NCI-H2171 (cell line): ENCODE measurements at regions not wholly inside any gene's neighbourhood (a gene's known extent, or its start where the extent isn't known, plus 50 kb on each side); places are given as distances from the start of the nearest gene placed in this dataset.
"Not testable (repeated sequence)": the region's sequence is repeated elsewhere in the genome, so short reads cannot be mapped to it uniquely, and the experiment has no call there.

Experiments
- DNase-seq: peaks from one replicate; lab custom pipeline; 2025; lab: John Stamatoyannopoulos, UW

DNA sequence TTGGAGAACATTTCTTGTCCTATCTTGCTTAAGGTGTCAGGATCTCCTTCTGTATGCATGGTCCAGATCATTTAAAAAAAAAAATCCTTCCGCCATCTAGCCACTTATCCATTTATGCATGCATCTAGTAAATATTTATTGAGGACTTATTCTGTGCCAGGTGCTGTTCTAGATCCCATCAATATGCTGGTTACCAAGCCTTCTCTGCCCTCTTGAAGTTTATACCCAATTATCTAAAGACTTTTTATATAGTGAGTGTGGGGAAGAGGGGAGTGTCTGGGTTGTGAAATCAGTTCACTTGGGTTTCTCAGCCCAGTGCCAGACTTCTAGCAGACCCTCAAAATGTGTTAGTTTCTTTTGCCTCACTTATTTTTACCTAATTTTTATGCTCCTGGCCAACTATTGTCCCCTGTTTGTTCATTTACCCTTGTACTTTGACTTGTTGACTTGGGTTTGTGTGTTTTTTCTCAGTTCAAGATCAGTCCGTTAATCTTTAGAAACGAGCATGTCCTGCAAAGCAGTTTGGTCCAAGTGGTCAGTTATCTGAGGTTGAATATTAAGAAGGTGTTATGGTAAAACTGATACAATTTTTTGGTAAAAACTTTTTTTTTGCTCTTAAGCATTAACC lies 488.9 kb downstream of the PCNX1 start:
- no peak for DNase-seq

DNA sequence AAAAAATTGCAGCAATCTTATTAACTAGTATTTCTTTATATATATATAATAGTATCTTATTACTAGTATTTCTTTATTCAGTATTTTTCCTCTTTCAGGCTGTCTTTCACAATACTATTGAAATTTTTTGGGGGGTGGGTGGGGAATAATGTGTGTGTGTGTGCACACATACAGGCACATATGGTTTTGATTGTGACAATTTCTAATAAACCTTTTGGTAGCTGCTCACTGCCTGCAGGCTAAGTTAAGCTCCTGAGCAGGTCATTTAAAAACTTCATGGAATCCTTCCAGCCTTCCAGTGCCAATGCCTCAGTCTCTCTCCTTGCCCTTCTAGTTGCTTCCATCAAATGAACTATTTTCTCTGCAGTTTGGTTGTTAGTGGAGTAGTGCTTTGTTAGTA lies 490.1 kb downstream of the PCNX1 start:
- no peak for DNase-seq

DNA sequence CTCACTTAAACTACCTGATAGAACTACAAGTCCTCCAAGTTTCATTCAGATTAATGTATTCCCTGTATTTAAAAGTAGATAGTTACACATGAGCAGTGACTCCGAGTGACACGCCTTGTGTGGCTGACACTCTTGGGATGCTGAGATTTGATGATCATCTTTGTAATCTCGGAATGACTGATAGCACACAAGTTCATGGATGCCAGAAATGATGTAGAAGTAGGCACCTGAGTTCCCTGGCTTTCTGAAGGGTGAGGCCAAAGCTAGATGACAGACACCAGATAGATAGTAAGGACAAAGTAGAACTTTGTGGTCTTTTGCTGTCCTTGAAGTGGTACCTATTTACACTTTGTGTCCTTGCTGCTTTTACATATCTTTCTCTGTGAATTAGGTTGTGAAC lies 491.2 kb downstream of the PCNX1 start:
- no peak for DNase-seq

DNA sequence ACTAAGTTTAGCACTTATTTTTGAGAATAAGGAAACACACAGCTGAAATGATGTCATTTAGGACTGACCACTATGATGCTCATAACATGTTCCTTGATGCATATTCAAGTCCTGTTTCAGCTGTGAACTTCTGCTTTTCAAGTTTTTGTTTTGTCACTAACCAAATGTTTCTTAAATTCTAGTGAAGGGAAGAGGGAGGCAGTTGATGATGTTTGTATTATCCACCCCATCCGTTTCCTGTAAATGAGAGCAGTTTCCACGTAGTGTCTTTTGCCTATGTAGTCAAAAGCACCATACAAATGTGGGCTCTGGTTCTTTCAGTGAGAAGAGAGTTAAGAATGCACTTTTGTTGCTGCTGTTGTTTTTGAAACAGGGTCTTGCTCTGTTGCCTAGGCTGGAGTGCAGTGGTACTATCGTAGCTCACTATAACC lies 491.8 kb downstream of the PCNX1 start:
- no peak for DNase-seq

DNA sequence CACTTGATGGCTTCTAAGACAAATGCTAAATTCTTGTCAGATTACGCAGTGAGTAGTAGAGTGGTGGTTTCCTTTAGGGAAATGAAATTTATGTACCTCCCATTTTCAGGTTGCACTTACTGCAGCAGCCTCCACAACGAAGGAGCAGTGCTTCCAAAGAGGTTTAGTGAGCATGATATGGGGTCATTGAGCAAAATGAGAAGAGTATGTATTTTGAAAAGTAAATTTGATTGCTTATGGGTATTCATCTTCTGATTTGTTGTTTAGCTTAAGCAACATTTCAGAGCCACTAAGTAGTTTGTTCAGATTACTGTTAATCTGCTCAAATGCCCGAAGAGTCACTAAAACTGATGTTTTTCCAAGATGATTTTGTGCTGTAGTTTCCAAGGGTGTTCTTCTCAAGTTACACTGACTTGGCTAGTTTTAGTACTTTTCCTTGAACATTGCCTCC lies 493.6 kb downstream of the PCNX1 start:
- DNase-seq = no peak

DNA sequence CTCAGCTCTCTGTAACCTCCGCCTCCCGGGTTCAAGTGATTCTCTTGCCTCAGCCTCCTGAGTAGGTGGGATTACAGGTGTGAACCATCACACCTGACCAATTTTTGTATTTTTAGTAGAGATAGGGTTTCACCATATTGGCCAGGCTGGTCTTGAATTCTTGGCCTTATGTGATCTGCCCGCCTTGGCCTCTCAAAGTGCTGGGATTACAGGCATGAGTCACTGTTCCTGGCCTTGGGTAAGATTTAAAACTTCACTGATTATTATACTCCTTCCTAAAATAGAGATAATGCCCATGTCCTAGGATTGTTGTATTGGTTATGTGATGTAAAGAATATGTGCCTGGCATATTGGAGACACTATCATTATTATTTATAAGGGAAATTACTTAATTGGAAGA lies 495.2 kb downstream of the PCNX1 start:
- DNase-seq = not testable (repeated sequence)

DNA sequence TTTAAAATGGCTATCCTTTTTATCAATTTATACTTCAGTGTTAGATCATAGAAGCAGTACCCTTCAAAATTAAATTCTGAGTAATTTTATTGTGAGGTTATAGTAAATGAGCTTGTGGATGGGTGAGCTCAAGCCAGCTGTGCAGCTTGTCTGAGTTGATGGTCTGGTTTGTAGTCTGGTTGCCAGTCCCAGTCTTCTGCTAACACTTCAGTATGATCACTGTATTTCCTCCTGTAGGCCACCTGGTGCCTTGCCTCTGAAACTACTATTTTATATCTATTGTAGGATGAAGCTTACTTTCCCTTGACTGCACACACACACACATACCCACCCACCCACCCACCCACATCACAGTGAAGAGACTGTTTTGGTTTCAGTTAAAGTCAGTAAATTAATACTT lies 496.4 kb downstream of the PCNX1 start:
- DNase-seq = no peak

DNA sequence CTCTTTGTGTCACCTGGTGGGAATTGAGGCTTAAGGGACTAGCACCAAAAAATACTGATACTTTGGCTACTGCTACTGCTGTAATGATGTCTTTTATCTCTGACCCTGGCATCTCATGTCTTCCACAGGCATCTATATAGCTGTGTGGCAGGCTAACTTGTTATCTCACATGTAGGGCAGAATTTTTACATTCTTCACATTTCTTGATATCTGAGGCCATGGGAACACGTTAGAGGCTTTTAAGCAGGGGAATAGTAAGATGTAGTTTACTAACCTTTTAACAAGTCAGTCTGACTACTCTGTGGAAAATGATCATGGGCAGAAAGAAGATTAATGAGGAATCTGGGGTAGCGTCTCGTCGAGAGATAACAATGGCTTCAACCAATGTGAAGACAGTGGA lies 498.4 kb downstream of the PCNX1 start:
- no peak for DNase-seq

DNA sequence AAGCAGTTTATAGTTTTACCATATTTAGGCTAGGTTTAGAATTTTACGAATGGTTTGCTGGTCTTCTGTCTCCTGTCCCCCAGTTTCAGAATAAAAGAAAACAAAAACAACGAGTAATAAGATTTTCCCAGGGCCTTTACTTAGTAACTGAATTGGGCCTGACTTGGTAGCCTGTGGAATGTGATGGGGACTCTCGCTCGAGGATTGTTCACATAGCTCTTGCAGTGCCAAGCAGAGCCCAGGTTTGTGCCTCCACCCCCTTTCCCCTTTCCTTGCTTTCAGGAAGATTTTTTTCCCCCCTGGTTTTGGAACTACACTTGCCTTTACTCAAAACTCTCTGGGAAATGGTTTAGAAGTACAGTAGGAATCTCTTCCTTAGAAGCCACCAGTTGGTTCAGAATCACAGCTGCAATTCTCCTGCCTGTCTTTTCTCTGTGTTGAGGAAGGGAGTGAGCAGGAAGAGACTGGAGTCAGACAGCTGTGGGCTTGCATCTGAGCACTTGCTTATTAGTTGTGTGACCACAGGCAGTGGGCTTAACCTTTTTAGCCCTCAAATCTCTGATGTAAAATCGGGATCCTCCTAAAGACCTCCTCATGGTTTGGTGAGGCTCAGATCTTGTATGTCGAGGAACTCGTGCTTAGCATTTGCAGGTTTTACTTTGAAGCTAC lies 501.2 kb downstream of the PCNX1 start:
- no peak for DNase-seq

DNA sequence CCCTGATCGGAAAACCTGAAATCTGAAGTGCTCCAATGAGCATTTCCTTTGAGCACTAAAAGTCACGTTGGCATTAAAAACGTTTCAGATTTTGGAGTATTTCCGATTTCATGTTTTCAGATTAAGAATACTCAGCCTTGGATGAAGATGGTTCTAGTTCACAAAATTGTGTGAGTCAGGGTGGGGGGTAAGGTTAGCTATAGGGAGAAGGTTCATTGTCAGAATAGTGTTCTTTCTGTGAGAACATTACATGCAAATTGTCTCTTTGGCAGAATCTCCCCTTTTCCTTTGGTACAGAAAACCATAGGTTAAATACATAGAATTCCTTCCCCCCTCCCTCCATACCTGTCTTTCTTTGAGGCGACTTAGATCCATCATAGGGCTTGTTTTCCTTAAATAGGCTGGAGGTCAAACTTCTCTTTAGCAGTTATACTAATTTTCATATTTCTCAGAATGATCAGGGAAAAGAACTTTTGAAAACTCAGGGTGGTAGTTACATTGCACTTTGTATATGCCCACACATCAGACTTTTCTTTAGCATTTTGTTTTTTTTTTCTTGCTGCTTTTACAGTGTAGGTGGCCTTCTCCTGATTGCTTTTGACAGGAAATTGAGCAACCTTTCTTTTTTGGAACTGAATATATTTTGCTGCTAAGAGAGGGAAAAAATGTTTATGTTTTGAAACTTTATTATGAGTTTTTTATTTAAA lies 503.5 kb downstream of the PCNX1 start:
- no peak for DNase-seq

DNA sequence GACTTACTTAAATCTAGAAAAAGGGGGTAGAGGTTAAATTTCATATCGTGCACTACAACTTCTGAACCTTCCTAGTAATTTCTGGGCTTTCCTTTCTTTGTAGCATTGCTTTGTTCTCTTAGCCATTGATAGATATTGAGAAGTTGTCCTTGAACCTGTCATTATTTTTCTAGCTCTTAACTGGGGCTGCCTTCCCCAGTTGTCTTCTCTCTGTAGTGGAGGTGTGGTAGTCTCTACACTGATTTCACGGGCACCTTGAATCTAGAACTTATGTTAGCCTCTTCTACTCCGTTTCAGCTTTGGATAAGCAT lies 504.0 kb downstream of the PCNX1 start:
- no peak for DNase-seq

DNA sequence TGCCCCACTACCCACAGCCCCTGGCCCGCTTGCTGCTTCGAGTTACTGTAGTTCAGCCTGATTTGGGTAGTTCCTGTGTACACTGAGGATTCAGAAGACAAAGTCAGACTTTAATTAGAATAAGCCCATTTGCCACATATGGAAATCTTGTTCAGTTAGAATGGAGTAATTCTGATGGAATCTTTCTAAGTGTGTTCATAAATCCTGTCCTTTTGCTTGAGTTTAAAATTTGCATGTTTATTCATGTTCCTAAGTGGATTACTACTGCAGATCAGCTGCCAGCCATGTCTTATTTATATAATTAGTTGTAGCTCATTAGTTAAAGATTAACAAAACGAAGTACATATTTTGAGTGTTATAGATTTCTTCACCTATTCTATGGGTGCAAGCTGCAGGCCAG lies 504.5 kb downstream of the PCNX1 start:
- no peak for DNase-seq

DNA sequence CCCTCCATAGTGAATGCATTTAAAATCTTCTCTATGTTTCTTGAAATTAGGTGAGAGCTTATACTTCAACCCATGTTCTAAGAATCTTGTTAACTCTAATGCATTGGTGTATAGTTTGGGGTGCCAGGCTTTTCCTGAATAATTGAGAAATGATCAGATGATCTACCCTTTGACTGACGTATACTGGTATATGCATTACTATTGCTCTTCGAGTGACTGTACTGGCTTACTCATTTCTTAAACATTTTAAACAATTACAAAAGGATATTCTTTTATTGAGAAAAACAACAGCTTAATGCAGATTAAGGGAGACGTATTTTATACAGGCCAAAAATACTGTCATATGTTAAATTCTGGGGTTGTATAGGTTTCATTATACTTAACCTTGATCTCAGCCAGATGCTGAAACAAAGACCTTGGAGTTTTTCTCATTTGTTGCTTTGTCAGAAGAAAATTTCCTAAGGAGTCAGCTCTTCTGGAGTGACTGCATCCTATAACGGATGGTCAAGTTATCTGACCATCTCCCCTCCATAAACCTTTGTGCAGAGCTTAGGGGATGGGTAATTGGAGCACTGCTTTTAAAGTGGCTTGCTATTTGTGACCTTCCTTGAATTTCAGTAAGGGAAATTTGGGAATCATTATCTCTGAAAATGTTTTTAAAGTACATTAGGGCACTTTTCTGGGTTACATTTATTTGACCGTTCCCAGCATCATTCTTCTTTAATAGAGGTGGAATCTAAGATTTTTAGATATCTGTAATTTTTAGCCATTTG lies 507.6 kb downstream of the PCNX1 start:
- DNase-seq = no peak

DNA sequence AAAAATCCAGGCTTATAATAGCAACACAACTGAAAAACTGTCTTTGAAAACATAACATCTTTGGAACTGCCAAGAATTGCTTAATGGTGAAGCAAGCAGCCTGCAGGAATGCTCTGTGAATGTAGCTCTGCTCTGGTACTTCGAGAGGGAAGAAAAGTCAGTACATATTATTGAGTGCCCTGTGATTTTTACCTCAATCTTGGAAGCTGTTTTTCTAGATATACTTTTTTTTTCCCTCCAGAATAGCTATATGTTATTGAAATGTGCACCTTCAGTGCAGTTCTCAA lies 508.1 kb downstream of the PCNX1 start:
- no peak for DNase-seq

DNA sequence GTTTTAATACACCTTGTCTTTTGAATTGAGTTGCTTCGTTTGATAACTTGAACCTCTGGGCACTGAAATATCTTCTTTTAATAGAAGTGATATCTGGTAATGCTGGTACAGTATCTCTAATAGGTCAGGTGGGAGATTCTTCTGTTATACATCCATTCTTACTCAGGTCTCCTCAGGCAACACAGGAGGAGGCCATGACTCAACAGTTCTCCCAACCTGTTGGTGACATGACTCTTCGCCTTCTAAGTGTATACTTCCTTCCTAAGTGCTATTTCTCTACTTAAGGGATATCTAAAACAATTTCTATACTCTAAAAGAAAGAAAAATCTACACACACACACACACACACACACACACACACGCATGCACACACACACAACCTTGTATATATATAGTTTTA lies 509.1 kb downstream of the PCNX1 start:
- no peak for DNase-seq

DNA sequence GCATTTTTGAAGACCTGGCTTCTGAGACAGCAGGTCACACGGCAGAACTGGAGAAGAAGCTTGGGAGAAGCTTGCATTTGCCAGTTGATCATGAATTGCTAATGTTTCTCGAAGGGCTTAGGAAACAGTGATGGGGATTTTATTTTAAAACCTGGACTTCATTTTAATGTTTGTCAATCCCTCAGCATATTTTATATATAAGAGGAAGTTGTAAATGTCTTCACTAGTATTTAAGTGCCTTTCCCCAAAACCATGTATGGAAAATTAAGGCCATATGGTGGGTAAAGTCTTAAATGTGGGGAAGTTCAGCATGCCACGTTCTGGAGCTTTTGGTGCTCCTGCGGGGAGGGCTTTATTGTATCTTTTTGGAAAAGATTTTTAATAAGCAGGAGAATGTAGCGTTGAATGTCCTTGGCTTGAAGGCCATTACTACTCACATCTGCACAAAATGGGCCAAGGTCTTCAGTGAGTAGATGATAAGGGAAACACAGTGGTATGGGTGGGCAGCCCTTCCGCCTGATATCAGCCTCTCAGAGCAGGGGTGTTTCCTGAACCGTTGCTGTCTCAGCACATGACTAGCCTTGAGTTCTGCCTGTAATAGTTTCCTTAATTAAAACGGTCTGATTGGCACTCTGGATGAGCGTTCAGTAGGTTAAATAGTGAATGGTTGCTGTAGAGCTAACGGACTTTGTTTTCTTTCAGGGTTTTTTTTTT lies 511.4 kb downstream of the PCNX1 start:
- DNase-seq = no peak

DNA sequence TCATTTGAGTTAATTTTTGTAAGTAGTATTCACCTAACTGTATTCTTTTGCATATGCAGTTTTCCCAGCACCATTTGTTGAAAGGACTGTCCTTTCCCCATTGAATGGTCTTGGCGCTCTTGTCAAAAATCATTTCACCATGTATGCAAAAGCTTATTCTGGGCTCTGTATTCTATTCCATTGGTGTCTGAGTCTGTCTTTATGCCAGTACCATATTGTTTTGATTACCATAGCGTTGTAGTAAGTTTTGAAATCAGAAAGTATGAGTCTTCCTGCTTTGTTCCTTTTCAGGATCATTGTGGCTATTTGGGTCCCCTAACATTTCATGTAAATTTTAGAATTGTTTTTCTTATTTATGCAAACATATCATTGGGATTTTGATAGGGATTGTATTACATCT lies 508.7 kb upstream of the RGS6 start:
- no peak for DNase-seq

DNA sequence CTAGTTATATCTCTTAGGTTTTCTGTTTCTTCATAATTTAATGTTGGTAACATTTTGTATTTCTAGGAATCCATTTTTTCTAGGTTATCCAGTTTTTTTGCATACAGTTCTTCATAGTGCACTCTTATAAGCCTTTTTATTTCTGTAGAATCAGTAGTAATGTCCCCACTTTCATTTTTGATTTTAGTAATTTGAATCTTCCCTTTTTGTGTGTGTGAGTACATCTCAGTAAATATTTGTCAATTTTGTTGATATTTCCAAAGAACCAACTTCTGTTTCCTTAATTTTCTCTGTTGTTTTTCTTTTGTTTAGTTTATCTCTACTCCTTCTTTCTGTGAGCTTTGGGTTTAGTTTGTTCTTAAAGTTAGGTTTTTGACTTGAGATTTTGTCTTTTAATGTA lies 507.3 kb upstream of the RGS6 start:
- no peak for DNase-seq

DNA sequence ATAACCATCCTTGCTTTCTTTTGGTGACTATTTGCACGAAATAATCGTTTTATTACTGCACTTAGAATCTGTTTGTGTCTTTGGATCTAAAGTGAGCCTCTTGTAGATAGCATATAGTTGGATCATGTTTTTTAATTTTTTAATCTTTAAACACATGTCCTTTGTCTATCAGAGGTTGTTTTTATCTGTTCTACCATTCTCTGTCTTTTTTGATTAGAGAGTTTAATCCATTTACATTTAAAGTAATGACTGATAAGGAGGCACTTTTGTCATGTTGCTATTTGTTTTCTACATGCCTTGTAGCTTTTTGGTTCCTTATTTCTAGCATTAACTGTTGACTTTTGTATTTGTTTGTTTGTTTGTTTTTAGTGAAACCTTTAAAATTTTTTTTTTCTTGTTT lies 506.2 kb upstream of the RGS6 start:
- no peak for DNase-seq

DNA sequence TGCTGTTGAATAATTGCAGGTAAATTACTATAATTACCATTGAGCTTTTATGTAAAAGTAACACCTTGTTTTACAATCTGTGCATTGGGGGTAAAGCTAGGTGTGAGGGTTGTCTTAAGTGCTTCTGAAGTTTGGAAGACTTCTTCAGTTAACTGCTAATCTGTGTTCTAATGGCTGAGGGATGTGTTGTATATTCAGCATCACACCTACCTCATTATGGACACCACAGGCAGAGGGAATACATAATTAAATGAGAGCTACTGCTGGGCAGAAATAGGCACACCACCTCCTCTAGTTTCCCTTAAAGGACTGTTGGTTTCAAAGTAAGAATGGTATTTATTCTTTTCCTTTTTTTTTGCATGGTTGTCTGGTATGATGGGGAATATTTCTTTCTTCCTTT lies 502.3 kb upstream of the RGS6 start:
- DNase-seq = no peak

DNA sequence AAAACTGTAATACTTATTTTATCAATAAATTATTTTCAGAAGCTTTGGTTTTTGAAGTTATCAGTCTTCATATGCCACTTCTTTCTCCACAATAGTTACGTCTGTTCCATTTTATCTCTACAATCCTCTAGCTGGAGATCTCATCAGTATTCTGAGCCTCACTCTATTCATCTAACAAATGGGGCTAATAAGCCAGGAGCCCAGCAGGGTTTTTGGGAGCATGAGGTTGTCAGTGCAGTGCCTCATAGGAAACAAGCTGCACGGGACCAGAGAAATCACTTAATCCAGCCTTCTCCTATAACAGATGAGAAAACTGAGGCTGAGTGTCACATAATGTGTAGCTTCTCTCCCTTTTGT lies 501.9 kb upstream of the RGS6 start:
- no peak for DNase-seq

DNA sequence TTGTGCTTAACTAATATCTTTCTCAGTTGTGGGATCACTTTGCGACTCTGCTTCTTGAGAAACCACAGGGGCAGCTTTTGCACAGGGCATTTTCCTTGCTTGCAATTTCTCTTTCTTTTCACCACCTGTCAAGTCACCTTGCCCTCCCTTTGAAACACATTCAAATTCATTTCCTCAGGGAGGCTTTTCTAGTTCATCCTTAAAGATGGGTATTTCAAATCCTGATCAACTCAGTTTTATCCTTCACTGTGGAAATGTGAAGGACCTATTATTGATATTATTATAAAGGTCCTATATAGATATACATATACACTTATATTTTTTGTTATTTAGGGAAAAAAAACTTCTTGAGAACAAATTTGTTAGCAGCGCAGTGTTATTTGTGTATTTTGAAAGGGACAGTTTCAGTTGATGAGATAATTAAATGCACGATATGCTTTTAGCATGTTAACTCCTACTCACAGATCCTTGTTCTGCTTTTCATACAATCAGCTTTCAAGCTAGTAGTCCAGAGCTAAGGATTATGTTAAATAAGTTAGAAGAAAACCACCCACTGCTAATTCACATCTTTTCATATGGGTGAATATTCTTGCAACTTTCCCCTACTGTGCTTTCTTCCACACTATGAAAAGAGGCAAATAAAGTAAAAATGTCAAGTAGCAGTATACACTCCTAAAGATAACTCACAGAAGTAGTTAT lies 501.4 kb upstream of the RGS6 start:
- no peak for DNase-seq
